PC-9 (cell line): ENCODE measurements at regions not wholly inside any gene's neighbourhood (a gene's known extent, or its start where the extent isn't known, plus 50 kb on each side); places are given as distances from the start of the nearest gene placed in this dataset.

Experiments used
- BruUV-seq: library from RNA; stranded (reverse); fragments of 400-500 nt; replicated peaks from 2 replicates; lab custom pipeline; 2021; lab: Mats Ljungman, UMichigan
- CTCF ChIA-PET: fragments of 300-600 bp; sonication (Branson Sonifier 250); formaldehyde crosslinking; loops from one replicate; lab custom pipeline; 2022; ENCODE audit warnings: antibody characterized with exemption; lab: Charles Lee
- POLR2A ChIA-PET: fragments of 300-600 bp; sonication (Branson Sonifier 250); formaldehyde crosslinking; loops from one replicate; lab custom pipeline; 2022; ENCODE audit warnings: antibody characterized with exemption; ENCODE audit not compliant: unreplicated experiment; lab: Charles Lee
- DNase-seq, 2 experiments: peaks; one replicate each; pipeline versions ENCODE4 v3.0.0 to v3.0.0-alpha.2; 2015 to 2022; ENCODE audit warnings: mixed read lengths in 1 of 2
- H2AFZ ChIP-seq: fragments of 200-600 bp; sonication (generic); 2 replicates; pipeline ENCODE4 v1.8.1; 2017; ENCODE audit warnings: antibody characterized with exemption
- H3F3A ChIP-seq: fragments of 200-600 bp; sonication (generic); 2 replicates; pipeline ENCODE4 v1.8.1; 2017; ENCODE audit warnings: antibody characterized with exemption, mild to moderate bottlenecking, low read depth; ENCODE audit not compliant: insufficient read depth
- H3K27ac ChIP-seq: fragments of 200-600 bp; sonication (generic); 2 replicates; pipeline ENCODE4 v1.6.1; 2016; ENCODE audit warnings: mixed run types
- H3K27me3 ChIP-seq: fragments of 200-600 bp; sonication (generic); 2 replicates; pipeline ENCODE4 v1.6.1; 2016; ENCODE audit warnings: low read depth, mixed run types; ENCODE audit not compliant: insufficient read depth
- H3K36me3 ChIP-seq: fragments of 200-600 bp; sonication (generic); 2 replicates; pipeline ENCODE4 v1.6.1; 2016; ENCODE audit warnings: low read depth, mixed run types
- H3K4me1 ChIP-seq: fragments of 200-600 bp; sonication (generic); replicated peaks from 2 replicates; pipeline ENCODE4 v1.6.1; 2016; ENCODE audit warnings: mixed run types; ENCODE audit not compliant: insufficient read depth
- H3K4me2 ChIP-seq: fragments of 200-600 bp; sonication (generic); 2 replicates; pipeline ENCODE4 v1.6.1; 2017; ENCODE audit warnings: mixed run types
- H3K4me3 ChIP-seq: fragments of 200-600 bp; sonication (generic); 2 replicates; pipeline ENCODE4 v1.6.1; 2016; ENCODE audit warnings: mixed run types
- H3K79me2 ChIP-seq: fragments of 200-600 bp; sonication (generic); 2 replicates; pipeline ENCODE4 v1.6.1; 2017; ENCODE audit warnings: low read depth, mixed run types
- H3K9me2 ChIP-seq: fragments of 200-600 bp; sonication (generic); 2 replicates; pipeline ENCODE4 v1.8.1; 2017; ENCODE audit warnings: mild to moderate bottlenecking; ENCODE audit not compliant: insufficient read depth
- H3K9me3 ChIP-seq: fragments of 200-600 bp; sonication (generic); 2 replicates; pipeline ENCODE4 v1.8.1; 2016; ENCODE audit warnings: low read depth; ENCODE audit not compliant: insufficient read depth
- H4K20me1 ChIP-seq: fragments of 200-600 bp; sonication (generic); 2 replicates; pipeline ENCODE4 v1.8.1; 2017; ENCODE audit not compliant: insufficient read depth
- EZH2 ChIP-seq: fragments of 200-600 bp; sonication (generic); IDR thresholded peaks from 2 replicates; pipeline ENCODE4 v1.8.0; 2017; ENCODE audit warnings: antibody characterized with exemption, low read depth
- intact Hi-C: fragments of 100-400 bp; cut with micrococcal nuclease; formaldehyde crosslinking; loops from one replicate; pipeline ENCODE4 v1.10.0; 2022; ENCODE audit not compliant: unreplicated experiment
- TF ChIP-seq, protein P1 (sequence below): fragments of 200-600 bp; sonication (generic); conservative IDR thresholded peaks from 2 replicates; pipeline ENCODE4 v1.6.1; 2017; ENCODE audit warnings: mixed run types, antibody characterized with exemption, mild to moderate bottlenecking, moderate library complexity

DNA sequence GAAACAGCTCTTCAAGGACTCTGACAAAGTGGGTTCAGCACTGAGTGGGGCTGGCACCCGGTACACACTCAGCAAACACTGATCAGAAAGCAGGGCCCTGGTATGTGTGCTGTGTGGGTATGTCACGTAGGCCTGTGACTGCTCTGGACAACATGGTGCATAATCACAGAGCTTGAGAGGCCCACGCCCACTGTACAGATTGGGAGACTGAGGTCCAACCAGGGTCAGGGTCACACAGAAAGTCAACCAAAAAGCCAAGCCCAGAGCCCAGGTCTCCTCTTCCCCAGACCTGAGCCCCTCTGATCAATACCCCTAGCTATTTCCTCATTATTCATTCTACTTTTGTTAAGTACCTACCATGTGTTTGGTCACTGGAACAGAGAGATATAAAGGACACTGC is 166.1 kb upstream of the LINGO1 start:
- H3K79me2 ChIP-seq = no peaks in the 10 kb centered on the region
- H3K27me3 ChIP-seq = peaks cover 61% of the 10 kb centered on the region
- intact Hi-C loops = no loop called here
- TF ChIP-seq, protein P1, sequence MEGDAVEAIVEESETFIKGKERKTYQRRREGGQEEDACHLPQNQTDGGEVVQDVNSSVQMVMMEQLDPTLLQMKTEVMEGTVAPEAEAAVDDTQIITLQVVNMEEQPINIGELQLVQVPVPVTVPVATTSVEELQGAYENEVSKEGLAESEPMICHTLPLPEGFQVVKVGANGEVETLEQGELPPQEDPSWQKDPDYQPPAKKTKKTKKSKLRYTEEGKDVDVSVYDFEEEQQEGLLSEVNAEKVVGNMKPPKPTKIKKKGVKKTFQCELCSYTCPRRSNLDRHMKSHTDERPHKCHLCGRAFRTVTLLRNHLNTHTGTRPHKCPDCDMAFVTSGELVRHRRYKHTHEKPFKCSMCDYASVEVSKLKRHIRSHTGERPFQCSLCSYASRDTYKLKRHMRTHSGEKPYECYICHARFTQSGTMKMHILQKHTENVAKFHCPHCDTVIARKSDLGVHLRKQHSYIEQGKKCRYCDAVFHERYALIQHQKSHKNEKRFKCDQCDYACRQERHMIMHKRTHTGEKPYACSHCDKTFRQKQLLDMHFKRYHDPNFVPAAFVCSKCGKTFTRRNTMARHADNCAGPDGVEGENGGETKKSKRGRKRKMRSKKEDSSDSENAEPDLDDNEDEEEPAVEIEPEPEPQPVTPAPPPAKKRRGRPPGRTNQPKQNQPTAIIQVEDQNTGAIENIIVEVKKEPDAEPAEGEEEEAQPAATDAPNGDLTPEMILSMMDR = no peak
- TF ChIP-seq EZH2 = no peak
- H3K9me2 ChIP-seq = no peaks in the 10 kb centered on the region
- no peak for DNase-seq
- H4K20me1 ChIP-seq = no peaks in the 10 kb centered on the region
- H3F3A ChIP-seq = no peaks in the 10 kb centered on the region
- H3K36me3 ChIP-seq = no peaks in the 10 kb centered on the region
- H3K9me3 ChIP-seq = no peaks in the 10 kb centered on the region
- no TSS peak for BruUV-seq
- no peak overlapping the region for H3K27ac ChIP-seq
- CTCF ChIA-PET = no interaction called here
- H3K4me2 ChIP-seq = no peak overlapping the region
- H3K4me3 ChIP-seq = no peak overlapping the region
- POLR2A ChIA-PET = no interaction called here
- H3K4me1 ChIP-seq = no peaks in the 10 kb centered on the region
- H2AFZ ChIP-seq = no peak overlapping the region

DNA sequence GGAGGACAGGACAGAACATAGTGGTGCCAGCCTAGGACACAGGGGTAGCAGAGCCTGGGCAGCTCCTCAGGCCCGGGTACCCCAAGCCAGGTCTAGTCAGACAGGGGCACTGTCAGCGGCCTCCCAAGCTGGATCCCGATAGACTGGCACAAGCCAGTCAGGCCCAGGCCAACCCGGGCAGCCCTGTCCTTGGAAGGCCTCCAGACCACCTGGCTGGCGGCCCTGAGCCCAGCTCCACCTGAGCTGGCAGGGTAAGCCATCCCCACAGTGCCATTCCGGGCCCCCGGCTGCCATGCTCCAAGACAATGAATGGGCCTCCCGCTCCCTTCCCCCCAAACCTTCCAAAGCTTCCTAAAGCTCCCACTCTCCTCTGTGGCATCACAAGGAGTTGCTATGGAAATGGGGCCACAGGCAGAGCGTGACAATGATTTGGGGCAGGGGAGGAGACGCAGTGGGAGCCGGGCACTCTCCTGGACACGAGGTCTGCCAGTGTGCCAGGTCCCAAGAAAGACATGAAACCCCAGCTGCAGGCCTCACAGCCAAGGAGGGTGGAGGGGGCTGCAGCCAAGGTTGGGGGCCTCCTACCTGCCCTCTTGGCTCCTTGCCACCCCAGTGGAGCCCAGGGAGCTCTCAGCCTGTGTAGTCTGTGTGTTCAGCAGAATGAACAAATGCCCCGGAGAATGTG is 165.6 kb upstream of the LINGO1 start:
- DNase-seq = no peak
- H3K27ac ChIP-seq = no peak overlapping the region
- ChIA-PET POLR2A (no interaction called here), CTCF (no interaction called here)
- no peaks in the 10 kb centered on the region for H3K36me3 ChIP-seq
- no peaks in the 10 kb centered on the region for H3K9me3 ChIP-seq
- no peaks in the 10 kb centered on the region for H3K9me2 ChIP-seq
- H2AFZ ChIP-seq = no peak overlapping the region
- no peak overlapping the region for H3K4me3 ChIP-seq
- H4K20me1 ChIP-seq = no peaks in the 10 kb centered on the region
- peaks cover 67% of the 10 kb centered on the region for H3K27me3 ChIP-seq
- no peaks in the 10 kb centered on the region for H3F3A ChIP-seq
- TF ChIP-seq, protein P1 = no peak
- no peak for TF ChIP-seq EZH2
- intact Hi-C loops = no loop called here
- no peaks in the 10 kb centered on the region for H3K4me1 ChIP-seq
- H3K79me2 ChIP-seq = no peaks in the 10 kb centered on the region
- no TSS peak for BruUV-seq
- H3K4me2 ChIP-seq = no peak overlapping the region

- Histone ChIP-seq H4K20me1 (no peaks in the 10 kb centered on the region), H2AFZ (no peak overlapping the region), H3K4me2 (no peak overlapping the region), H3K4me3 (no peak overlapping the region), H3K27me3 (peaks cover 77% of the 10 kb centered on the region), H3F3A (no peaks in the 10 kb centered on the region), H3K4me1 (no peaks in the 10 kb centered on the region), H3K36me3 (no peaks in the 10 kb centered on the region), H3K79me2 (no peaks in the 10 kb centered on the region), H3K27ac (no peak overlapping the region), H3K9me2 (no peaks in the 10 kb centered on the region), H3K9me3 (no peaks in the 10 kb centered on the region)
- DNase-seq = no peak
- intact Hi-C loops = no loop called here
- TF ChIP-seq, protein P1 = no peak
- TF ChIP-seq EZH2 = no peak
- ChIA-PET POLR2A (no interaction called here), CTCF (no interaction called here)
- BruUV-seq = no TSS peak
Observed at GRCh38 chr15:77797270-77797669, 164.6 kb upstream of the LINGO1 start.
